ENCODE measurements at regions not wholly inside any gene's neighbourhood (a gene's known extent, or its start where the extent isn't known, plus 50 kb on each side); places are given as distances from the start of the nearest gene placed in this dataset.
"Not testable (repeated sequence)": the region's sequence is repeated elsewhere in the genome, so short reads cannot be mapped to it uniquely, and the experiment has no call there.

DNA sequence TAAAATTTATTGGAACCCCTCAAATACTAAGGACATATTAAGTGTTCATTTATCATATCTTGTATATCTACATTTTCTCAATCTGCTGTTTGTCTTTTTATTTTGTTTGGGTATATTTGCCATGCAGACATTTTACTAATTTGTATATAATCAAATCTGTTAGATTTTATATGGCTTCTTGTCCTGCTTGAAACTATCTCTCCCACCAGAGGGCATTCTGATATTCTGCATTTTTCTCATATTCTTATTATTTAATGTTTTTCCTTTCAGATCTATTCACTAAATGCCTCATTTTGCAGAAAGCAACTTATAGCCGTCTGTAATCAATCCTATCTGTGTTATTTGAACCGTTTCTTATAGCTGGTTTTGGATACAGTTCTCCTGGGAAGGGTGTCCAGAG is 745.5 kb downstream of the LRRIQ3 start:
- DNase-seq = no peak

DNA sequence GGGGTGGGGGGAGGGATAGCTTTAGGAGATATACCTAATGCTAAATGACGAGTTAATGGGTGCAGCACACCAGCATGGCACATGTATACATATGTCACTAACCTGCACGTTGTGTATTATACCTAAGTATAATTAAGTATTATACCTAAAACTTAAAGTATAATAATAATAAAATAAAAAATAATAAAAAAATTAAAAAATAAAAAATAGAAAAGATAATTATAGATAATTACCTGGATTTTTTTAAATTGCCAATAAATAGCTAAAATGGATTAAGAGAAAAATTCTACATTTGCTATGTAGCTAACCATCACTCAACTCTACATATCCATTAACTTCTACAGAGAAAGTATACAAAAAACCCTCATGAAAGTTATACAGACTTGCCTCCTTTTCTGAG is 747.3 kb downstream of the LRRIQ3 start:
- not testable (repeated sequence) for DNase-seq

DNA sequence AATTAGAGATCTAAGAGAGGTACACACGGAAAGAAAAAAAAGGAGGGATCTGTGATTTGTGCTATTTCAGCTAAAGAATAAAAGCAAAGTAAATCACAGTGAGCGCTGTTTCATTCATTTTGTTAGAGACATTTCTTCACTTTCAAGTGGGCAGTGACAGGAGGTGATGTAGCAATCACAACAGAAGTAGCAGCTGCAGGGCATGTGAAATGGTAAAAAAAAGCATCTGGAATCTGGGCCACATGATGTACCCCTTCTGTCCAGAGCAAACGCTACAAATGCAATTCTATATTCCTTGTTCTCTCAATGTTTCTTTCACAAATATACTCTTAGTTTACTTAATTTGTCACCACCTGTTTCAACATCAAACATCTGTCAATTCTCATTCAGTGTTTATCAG is 786.5 kb downstream of the LRRIQ3 start:
- DNase-seq = no peak

DNA sequence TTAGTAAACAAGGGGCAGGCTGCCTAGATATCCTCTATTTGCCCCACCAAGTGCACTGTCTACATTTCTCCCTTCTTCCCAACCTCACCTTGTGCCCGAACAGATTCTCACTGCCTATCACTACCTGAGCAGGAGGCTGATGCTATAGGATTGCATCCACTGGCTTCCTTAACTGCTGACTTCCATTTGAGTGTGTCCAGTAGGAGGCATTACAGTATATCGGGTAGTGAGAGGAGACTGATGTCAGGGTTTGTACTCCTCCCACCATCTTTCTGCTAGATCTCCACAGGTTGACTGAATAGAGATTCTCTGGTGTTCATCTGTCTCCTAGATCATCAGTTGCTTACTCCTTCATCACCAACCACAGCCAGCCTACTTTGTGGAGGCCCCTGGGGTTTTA is 796.3 kb downstream of the LRRIQ3 start:
- DNase-seq = no peak

DNA sequence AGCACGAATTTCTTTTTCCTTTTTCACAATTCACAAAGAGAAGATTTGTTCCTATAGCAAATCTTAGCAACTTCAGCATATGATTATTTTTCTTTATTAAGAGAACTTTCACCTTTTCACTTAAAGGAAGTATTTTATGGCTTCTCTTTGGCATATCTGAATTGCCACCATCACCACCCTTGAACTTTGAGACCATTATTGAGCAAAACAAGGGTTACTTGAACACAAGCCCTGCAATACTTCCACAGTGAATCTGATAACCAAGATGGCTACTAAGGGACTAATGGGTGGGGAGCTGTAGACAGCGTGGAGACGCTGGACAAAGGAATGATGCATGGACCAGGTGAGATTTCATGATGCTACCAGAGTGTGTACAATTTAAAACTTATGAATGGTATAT is 815.0 kb downstream of the LRRIQ3 start:
- DNase-seq = no peak

DNA sequence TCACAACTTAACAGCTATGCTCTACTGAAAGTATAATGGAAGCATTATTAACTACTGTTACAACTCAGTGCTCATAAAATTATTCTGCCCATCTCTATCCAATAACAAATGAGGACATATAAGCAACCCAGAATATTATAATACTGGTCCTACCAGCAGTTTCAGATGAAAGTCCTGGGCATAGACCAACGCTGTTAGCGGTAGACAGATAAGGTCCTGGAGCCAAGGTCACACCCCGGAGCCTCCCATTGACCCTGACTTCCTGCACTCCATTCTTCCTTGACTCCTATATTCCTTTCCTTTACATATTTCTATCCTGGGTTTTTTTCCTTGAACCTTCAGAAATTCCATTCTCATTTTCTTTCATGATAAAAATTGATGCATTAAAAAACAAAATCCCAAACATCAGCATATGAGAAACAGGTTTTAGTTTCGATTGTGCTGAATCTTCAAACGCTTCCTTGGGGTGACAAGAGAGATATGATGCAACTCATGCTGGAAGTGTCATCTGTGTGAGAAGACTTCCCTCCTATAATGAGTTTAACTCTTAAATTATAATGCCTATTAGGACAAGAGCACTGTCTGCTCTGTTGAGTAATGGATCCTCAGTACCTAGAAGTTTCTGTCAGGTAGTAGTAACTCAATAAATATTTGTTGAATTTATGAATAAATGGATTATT is 831.1 kb downstream of the LRRIQ3 start:
- DNase-seq = no peak

DNA sequence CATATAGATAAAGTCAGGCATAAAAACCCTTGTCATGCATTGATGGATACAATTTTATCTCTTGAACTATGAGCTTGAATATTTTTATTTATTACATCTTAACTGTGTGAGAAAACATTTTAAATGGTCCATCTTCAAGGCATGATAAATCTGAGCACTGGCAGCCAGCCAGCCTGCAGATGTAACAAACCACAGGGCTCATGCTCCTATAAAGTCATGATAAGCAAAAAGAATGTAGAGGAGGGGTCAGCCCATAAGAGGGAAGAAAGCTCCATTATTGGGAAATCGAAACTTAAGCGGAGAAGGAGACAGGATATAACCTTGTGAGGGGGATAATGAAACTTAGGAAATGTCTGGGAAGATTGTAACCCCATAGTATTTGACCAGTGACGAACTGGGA is 839.0 kb downstream of the LRRIQ3 start:
- no peak for DNase-seq

DNA sequence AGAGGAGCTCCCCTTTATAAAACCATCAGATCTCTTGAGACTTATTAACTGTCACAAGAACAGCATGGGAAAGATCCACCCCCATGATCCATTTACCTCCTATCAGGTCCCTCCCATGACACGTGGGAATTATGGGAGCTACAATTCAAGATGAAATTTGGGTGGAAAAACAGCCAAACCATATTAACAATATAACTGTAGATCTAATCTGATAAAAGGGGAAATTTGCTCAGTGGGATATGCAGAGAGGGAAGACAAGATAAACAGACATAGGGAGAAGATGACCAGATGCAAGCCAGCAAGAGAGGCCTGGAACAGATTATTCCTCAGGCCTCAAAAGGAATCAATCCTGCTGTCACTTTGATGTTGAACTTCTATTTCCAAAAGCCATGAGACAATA is 841.5 kb downstream of the LRRIQ3 start:
- no peak for DNase-seq

DNA sequence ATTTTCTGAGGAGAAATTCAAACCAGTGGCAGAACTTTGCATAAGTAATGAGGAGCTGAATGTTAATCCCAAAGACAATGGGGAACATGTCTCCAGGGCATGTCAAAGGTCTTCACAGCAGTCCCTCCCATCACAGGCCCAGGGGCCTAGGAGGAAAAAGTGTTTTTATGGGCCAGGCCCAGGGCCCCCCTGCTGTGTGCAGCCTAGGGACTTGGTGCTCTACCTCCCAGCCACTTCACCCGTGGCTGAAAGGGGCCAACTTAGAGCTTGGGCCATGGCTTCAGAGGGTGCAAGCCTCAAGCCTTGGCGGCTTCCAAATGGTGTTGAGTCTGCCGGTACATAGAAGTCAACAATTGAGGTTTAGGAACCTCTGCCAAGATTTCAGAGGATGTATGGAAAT is 854.0 kb downstream of the LRRIQ3 start:
- no peak for DNase-seq

DNA sequence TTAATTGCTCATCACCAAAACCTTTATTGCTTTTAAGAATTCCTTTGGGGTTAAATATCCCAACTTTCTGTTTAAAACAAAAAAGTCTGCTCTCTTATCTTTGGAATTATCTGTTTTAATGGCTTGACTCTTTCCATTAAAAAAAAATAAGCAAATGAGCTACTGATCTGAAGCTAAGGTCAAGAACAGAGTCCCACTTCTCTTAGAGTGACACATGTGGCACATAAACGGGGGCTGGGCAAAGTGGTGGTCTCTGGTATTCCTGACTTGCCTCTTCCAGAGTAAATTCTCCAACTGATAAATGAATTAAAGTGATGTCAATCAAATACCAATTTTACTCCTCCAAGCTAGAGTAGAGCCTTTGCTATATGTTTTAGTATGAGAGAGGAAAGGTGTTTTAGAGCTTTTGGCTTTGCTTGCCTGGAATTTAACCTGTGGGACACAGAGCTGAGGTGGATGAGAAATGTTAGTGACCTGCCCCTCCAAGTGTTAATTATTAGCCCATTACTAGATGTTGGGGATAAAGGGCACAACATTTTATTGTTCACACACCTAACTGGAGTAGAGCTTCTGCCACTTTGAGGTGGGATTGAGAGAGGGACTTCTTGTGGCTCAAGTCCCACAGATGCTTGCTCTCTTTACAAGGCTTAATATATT is 864.0 kb downstream of the LRRIQ3 start:
- no peak for DNase-seq

DNA sequence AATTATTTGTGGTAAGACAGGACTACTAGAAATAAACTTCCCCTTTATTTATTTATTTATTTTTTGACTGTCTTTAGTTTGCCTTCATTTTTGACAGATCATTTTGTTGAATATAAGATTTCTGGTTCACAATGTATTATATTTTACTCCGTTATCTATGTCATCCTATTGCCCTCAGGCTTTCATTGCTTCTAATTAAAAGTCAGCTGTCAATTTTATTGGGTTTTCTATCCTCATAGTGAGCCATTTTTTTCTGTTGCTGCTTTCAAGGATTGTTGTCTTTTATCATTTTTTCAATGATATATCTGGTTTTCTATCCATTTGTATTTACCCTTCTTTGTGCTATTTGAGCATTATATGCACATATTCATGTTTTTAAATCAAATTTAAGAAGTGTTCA is 866.2 kb downstream of the LRRIQ3 start:
- no peak for DNase-seq

DNA sequence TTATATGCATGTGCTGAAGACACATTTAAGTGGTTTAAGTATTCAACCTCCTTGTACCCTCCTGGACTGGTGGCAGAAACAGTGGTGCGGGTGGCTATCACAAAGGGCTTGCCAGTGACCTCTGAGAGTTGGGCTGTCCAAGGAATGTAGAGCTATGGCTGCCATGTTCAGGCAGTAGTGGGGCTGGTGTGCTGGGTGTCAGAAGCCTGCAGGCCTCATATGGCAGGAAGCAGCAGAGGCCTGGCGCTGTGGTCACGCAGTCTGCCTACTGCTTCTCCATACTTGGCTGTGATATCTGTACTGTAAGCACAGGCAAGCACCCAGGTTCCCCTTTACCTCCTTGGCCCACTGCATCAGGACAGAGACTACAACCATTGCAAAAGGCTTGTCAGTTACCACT is 870.0 kb downstream of the LRRIQ3 start:
- DNase-seq = no peak

DNA sequence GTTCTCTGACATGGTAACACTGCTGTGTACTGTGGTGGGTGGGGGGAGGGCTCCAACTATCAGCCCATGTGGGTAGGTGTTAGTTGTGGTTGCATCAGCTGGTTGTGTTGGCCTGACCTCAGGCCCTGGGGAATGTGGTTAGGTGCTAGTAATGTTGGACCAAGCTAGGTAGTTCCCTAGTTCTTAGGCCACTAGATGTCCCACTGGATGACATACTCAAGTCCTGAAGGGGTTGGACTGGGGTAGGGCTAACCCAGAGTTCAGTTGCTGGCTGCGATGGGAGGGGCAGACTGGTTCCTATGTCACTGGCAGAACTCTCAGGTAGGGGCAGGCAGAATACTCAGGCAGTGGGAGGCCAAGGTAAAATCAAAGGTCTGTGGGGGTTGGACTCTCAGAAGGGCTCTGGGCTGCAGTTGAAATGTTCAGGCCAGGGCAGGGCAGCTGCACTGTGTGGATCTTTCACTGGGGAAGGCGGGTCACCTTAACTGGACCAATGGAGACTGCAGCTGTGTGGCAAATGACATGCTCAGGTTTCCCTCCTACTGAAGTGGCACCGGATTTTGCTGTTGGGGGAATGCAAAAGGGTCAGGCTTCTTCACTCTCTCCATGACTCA is 870.7 kb downstream of the LRRIQ3 start:
- DNase-seq = no peak

DNA sequence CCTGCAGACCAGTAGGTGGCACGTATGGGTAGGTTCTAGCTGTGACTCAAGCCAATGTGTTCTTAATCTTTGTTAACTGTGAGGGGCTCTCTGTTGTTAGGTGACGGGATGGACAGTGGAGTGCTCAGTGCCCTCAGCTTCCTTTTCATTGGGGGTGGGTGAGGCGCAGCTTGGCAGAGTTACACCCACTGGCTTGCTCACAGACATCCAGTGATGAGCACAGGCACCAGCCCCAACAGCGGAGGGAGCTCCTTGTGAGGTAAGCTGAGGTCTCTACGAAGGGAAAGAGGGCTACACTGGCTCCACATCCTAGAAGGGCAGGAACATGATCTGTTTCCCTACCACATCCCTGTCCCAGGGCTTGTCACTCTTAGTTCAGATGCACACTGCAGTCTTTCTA is 871.3 kb downstream of the LRRIQ3 start:
- DNase-seq = no peak

DNA sequence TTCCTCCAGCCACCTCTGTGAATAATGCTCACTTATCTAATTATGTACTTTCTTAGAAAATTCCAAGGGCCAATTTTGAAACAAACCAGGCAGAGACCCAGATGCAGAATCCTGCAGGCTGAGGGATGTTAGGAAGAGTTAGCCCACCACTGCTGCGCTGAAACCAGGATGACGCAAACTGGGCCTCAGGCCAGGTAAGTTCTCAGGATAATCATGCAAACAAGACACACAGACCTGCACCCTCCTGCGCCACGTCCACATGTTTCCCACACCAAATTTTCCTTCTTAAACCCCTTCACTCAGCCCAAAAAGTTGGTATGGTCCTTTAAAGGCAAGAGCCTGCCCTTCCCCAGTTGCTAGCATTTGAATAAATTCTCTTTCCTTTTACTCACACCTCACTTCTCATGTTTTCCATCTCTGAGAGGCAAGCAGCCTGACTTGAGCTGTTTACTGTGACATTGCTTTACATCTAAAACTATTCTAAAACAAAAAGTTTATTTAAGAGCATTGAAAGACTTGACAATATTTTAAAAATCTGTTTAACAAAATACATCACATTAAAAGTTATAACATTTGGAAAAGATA is 887.1 kb downstream of the LRRIQ3 start:
- no peak for DNase-seq

DNA sequence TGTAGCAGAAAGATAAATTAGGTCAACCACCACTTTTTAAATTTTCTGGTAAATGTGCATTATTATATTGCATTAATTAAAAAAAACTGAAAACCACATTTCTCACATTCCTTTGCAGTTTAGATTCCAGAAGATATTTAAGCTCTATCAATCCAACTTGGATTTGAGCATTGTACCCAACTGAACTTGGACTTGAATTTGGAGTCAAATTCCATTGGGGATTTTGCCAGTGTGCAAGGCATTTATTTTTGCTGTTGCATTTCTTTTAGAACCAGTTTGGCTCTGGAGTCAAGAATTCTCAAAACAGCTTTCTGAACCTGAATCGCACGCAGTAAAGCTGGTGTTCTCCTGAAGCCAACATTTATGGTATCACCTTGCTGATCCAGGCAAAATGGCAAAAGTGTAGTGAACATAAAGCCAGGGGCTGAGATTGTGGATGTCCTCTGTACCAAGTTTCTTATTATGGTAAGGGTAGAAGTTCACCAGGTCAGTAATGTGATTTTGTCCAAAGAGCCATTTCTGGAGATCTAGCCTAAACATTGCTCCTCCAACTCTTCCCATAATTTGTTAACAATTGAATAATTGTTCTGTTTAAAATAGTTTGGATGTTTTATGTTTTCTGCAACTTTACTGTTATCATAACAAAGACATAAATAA is 890.9 kb downstream of the LRRIQ3 start:
- no peak for DNase-seq

DNA sequence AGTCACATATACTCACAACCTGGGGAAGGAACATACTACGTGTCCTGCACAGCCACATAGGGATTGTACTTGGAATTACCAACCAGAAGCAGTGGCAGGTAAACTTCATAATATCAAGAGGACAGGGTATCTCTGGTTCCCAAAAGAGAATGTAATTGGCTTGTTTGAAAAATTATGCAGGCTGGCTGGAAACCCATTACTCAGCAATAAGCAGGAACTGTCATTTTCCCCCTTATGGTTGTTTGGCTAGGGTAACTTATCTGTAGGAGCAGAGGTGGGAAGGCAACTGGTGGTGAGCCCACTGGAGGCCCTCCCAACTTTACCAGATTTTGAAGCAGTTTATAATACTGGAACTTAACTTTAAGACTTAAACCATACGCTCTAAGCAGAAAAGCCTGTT is 924.1 kb downstream of the LRRIQ3 start:
- no peak for DNase-seq

DNA sequence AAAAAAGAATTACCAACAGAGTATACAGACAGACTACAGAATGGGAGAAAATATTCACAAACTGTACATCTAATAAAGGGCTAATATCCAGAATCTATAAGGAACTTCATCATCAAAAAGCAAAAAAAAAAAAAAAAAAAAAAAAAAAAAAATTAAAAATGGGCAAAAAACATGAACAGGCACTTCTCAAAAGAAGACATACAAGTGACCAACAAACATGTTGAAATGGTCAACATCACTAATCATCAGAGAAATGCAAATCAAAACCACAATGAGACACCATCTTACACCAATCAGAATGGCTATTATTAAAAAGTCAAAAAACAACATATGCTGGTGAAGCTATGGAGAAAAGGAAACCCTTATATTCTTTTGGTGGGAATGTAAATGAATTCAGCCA is 952.8 kb downstream of the LRRIQ3 start:
- not testable (repeated sequence) for DNase-seq

DNA sequence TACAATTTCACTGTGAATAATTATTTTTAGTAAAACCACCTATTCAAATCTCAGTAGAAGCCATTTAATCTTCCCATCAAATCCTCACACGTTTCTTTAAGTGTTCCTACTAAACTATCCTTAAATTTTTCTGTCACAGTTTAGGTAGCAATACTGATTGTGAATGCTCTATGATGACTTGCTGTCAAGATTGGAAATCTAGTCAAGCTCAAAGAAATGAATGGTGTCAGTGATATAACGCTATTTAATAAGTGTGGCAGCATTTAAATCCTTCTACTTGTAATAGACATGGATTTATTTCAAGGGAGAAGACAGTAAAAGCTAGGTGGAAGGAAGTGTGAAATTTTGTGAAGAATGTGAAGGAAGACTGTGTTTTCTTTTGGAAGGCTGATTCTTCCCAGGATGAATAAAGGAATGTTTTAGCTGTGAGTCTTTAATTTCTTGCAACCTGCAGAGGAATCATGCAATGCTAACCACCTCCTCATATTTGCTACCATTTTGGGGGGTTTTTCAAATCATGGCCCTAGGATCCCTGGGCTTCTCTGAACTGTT is 936.7 kb upstream of the NEGR1 start:
- no peak for DNase-seq

DNA sequence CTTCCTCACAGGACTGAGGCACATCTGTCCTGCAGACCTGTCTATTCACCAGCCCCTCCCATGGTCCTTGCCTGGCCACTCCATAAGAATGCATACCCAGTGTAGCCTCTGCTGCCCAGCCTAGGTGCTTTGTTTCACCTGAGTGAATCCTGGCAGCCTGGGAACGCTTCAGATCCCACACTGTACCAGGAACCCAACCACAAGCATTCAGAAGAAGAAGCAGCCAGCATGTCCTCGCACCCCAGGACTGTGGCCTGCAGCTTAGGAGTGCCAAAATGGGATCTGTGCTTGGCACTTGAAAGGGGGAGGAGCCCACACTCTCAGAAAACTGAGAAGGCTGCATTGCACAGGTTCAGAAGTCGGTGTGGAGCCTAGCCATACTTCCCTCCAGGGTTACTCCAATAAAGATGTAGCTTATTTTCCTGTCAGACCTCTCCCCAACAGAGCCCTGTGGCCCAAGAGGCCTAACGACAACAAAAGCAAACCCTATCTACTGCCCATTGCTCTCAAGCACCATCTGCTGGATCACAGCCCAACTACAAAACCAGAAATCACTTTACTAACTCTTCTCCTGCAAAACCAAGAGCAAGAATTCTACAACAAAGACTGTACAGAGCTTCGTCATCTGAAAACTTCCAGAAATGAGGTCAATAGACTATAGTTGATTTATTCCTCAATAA is 923.1 kb upstream of the NEGR1 start:
- no peak for DNase-seq

DNA sequence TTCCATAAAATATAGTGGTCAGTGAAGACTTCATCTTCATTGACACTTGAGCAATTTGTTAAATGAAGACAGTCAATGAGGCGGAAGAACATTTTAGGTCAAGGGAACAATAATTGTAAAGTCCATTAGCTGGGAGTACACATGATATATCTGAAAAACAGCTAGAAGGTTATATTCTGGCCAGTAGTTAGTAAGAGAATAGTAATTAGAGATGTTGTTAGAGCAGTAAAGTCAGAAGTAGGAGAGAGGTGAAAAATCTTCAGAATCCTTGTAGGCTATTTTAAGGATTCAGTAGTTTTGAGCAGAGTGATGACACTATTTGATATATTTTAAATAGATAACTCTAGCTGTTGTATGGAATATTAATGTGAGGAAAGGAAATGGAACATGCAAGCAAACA is 915.6 kb upstream of the NEGR1 start:
- DNase-seq = no peak

DNA sequence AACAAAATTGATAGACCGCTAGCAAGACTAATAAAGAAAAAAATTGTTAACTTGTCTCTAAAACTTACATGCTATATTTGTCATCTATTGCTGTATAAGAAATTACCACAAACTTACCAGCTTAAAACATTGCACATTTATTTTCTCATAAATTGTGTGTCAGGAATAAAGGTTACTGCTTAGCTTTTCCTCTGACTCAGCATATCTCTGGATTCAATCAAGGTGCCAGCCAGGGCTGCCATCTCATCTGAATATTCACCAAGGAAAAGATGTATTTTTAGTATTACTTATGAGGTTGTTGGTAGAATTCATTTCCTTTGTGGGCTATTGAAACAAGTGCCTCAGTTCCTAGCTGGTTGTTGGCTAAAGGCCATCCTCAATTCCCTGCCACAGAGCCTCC is 912.6 kb upstream of the NEGR1 start:
- no peak for DNase-seq

DNA sequence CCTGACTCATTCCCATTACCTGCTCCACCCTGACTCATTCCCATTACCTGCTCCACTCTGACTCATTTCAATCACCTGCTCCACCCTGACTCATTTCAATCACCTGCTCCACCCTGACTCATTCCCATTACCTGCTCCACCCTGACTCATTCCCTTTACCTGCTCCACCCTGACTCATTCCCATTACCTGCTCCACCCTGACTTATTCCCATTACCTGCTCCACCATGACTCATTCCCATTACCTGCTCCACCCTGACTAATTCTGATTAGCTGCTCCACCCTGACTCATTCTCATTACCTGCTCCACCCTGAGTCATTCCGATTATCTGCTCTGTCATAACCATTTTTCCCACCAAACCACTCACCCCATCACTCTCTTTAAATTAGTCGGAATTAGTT is 901.2 kb upstream of the NEGR1 start:
- not testable (repeated sequence) for DNase-seq

Data from activated effector memory CD4-positive, alpha-beta T cell treated with anti-CD3 and anti-CD28 coated beads, Interleukin-2, amount 50 U/mL, for 16 hours (primary cell).